Heart right ventricle (tissue), 16 donors: ENCODE measurements at regions not wholly inside any gene's neighbourhood (a gene's known extent, or its start where the extent isn't known, plus 50 kb on each side); places are given as distances from the start of the nearest gene placed in this dataset.

Experiments used
- ATAC-seq, 8 donors: fragments of 200-7000 bp; cut with Tn5 transposase; one replicate each; pipeline ENCODE4 v1.9.1; 2020; ENCODE audit warnings: mild to moderate bottlenecking in 8 of 8, moderate library complexity in 8 of 8, moderate number of reproducible peaks in 1 of 8
- DNase-seq, 2 donors: peaks; one replicate each; pipeline ENCODE4 v3.0.0-alpha.2; 2020
- H3K27ac ChIP-seq, 10 donors: fragments of 200-600 bp; sonication (generic) in 2 of 10; one replicate each; pipeline versions ENCODE4 v1.5.0 to v1.8.0; 2020 to 2022; ENCODE audit warnings: mild to moderate bottlenecking in 3 of 10
- H3K27me3 ChIP-seq, 7 donors: fragments of 200-600 bp; one replicate each; pipeline ENCODE4 v1.8.0; 2021 to 2022; ENCODE audit warnings: mild to moderate bottlenecking in 2 of 7
- H3K36me3 ChIP-seq, 9 donors: fragments of 200-600 bp; sonication (generic) in 1 of 9; one replicate each; pipeline versions ENCODE4 v1.5.0 to v1.8.0; 2020 to 2022; ENCODE audit warnings: mild to moderate bottlenecking in 2 of 9
- H3K4me1 ChIP-seq, 9 donors: fragments of 200-600 bp; sonication (generic) in 1 of 9; one replicate each; pipeline versions ENCODE4 v1.5.0 to v1.8.0; 2020 to 2022; ENCODE audit warnings: mild to moderate bottlenecking in 4 of 9
- H3K4me3 ChIP-seq, 10 donors: fragments of 200-600 bp; sonication (generic) in 2 of 10; one replicate each; pipeline versions ENCODE4 v1.5.0 to v1.8.0; 2020 to 2022; ENCODE audit warnings: mild to moderate bottlenecking in 7 of 10, moderate library complexity in 2 of 10
- H3K9me3 ChIP-seq, 11 donors: fragments of 200-600 bp in 10 of 11; sonication (generic) in 2 of 11; one replicate each; pipeline versions ENCODE4 v1.5.0 to v1.8.0; 2013 to 2022; ENCODE audit warnings: mild to moderate bottlenecking in 2 of 11, control low read depth in 1 of 11, moderate library complexity in 1 of 11
- WGBS, 2 donors: extraction: QIAGEN DNeasy Blood & Tissue Kit; methylation state at CpG; one replicate each; pipeline ENCODE4 v1.1.7; 2013; ENCODE audit warnings: inconsistent platforms in 1 of 2; 5-methylcytosine and 5-hydroxymethylcytosine counted together
- intact Hi-C, 10 donors: fragments of 100-400 bp; cut with DNase I; formaldehyde crosslinking; loops; one replicate each; pipeline versions ENCODE4 v1.11.1 to v1.14.2; 2022
- TF ChIP-seq, protein P1 (sequence below), 9 donors: fragments of 200-600 bp; sonication (generic) in 2 of 9; IDR thresholded peaks; one replicate each; pipeline versions ENCODE4 v1.5.0 to v1.8.0; 2021 to 2022; ENCODE audit warnings: antibody characterized with exemption in 9 of 9, mild to moderate bottlenecking in 5 of 9, moderate library complexity in 1 of 9
- donor health status: Arrhythmogenic right ventricular cardiomyopathy.
- donor health status: ischemic (EF 13 %, LVEDD 7.1; RV severe dilation, severe dysfunction).
- donor health status: healthy with polysubstance abuse.
- donor health status: DM: no; HTN: yes; CAD: no.
- donor health status: DM: no; HTN: no; CAD: no.
- donor health status: ischemic (EF 25% LVEDD 6.9; RV normal size, moderate dysfunction).
- donor health status: ischemic (EF 25% LVEDD 5.7; RV mildly dilated, moderate dysfunction).
- donor health status: healthy.
- donor health status: DM: yes; HTN: yes; CAD: no.
- donor health status: Ischemic cardiomyopathy.
- donor health status: ischemic (EF 35%, LVEDD 5.7; RV mildly dilated, moderate dysfunction).
- donor health status: nonischemic (EF 11% LVEDD 7.7; RV severe dilation, severe dysfunction).
- donor health status: DM: yes; HTN: yes; CAD: no.
- donor health status: PGD.
- donor health status: ischemic (EF 29% LVEDD 5.4; RV normal size, mild dysfunction).
- donor health status: nonischemic (EF 23%, LVEDD 6.1; RV moderate dilation, normal function).

DNA sequence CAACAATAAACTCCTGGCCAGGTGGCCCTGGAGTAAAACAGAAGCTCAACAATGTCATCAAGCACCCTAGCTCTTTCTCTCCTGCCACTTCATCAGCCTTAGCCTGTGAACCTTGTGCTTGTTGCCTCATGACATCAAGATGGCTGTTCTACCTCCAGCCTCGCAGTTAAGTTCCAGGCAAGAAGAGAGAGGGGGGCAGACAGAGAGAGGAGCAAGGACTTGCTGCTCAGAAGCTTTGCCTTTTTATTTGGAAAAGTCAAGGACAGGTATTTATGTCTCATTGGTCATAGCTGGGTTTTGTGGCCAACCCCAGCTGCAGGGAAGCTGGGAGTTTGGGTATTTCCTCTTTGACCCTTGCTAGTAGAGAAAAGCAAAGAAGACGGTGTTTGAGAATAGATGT is 60.3 kb upstream of the GADD45A start:
- 94 to 96% methylated on average over 2 of the region's 2 CpGs for WGBS, 2 donors
- no peak for DNase-seq
- no peaks in the 10 kb centered on the region for H3K27me3 ChIP-seq
- peaks cover 0 to 9% (median 0%) of the 10 kb centered on the region in 11 donors for H3K9me3 ChIP-seq
- H3K4me1 ChIP-seq = peaks cover 0 to 14% (median 6%) of the 10 kb centered on the region in 9 donors
- intact Hi-C loops = no loop called here
- no peak for ATAC-seq
- no peak overlapping the region for H3K4me3 ChIP-seq
- no peak overlapping the region for H3K27ac ChIP-seq
- TF ChIP-seq, protein P1, sequence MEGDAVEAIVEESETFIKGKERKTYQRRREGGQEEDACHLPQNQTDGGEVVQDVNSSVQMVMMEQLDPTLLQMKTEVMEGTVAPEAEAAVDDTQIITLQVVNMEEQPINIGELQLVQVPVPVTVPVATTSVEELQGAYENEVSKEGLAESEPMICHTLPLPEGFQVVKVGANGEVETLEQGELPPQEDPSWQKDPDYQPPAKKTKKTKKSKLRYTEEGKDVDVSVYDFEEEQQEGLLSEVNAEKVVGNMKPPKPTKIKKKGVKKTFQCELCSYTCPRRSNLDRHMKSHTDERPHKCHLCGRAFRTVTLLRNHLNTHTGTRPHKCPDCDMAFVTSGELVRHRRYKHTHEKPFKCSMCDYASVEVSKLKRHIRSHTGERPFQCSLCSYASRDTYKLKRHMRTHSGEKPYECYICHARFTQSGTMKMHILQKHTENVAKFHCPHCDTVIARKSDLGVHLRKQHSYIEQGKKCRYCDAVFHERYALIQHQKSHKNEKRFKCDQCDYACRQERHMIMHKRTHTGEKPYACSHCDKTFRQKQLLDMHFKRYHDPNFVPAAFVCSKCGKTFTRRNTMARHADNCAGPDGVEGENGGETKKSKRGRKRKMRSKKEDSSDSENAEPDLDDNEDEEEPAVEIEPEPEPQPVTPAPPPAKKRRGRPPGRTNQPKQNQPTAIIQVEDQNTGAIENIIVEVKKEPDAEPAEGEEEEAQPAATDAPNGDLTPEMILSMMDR (IDR thresholded peaks at IDR 0.05) = no peak
- no peaks in the 10 kb centered on the region for H3K36me3 ChIP-seq

DNA sequence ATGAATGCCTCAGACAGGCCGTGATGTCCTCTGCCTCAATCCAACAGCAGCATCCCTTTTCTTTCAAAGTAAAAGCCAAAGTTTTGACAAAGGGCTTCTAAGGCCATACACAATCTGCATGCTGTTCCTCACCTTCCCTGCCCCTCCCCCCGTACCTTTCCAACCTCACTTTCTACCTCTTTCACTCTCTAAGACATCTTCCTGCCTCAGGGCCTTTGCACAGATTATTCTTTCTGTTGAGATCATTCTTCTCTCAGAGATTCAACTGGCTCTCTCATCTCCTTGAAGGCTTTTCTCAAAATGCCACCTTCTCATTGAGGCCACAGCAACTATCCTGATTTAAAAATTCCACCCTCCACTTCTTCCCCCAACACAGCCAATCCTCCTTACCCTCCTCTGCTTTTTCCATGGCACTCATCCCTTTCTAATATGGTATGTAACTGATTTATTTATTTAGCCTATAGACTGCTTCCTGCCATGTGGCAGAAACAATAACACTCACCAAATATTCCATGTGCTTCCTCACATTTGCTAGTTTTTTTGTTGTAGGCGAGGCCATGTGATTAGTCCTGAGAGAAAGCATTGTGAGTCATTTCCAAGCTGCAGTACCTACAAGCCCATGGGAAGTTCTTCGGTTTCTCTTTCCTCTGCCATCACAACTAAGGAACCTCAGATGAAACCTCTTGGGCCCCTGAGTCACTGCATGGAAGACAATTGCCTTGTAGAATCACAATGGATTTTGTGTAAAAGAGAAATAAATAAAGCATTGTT is 58.7 kb upstream of the GADD45A start:
- Histone ChIP-seq H3K9me3 (peaks cover 0 to 9% (median 0%) of the 10 kb centered on the region in 11 donors), H3K36me3 (no peaks in the 10 kb centered on the region), H3K27ac (no peak overlapping the region), H3K4me3 (no peak overlapping the region), H3K4me1 (peaks cover 0 to 17% (median 10%) of the 10 kb centered on the region in 9 donors), H3K27me3 (no peaks in the 10 kb centered on the region)
- intact Hi-C loops = no loop called here
- 83 to 85% methylated on average over 4 of the region's 4 CpGs for WGBS, 2 donors
- DNase-seq = no peak
- TF ChIP-seq, protein P1 (IDR thresholded peaks at IDR 0.05) = no peak
- peak in 2 of 8 donors; percentile 29 to 52 for ATAC-seq

DNA sequence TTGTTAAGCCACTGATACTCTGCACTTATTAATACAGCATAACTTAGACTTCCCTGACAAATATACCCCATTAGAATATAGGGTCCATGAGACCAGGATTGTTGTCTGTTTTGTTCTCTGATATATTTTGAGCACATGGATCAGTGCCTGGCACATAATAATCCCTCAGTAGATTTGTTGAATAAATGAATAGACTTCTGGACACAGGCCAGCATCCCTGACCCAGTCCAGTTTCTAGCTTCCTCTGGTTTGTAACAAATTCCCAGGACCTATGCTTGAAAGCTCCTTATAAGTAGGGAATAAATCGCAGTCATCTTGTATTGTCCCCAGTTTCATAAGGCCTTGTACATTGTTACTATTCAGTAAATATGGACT is 58.2 kb upstream of the GADD45A start:
- ATAC-seq (peak in 1 of 8 donors; percentile 11), DNase-seq (no peak)
- Histone ChIP-seq H3K4me1 (peaks cover 0 to 17% (median 10%) of the 10 kb centered on the region in 9 donors), H3K9me3 (peaks cover 0 to 9% (median 0%) of the 10 kb centered on the region in 11 donors), H3K36me3 (no peaks in the 10 kb centered on the region), H3K27ac (peak overlapping the region in 1 of 10 donors; percentile 56), H3K27me3 (no peaks in the 10 kb centered on the region), H3K4me3 (no peak overlapping the region)
- intact Hi-C loops = no loop called here
- TF ChIP-seq, protein P1 (IDR thresholded peaks at IDR 0.05) = no peak
- 84 to 90% methylated on average over 1 of the region's 1 CpG for WGBS, 2 donors

DNA sequence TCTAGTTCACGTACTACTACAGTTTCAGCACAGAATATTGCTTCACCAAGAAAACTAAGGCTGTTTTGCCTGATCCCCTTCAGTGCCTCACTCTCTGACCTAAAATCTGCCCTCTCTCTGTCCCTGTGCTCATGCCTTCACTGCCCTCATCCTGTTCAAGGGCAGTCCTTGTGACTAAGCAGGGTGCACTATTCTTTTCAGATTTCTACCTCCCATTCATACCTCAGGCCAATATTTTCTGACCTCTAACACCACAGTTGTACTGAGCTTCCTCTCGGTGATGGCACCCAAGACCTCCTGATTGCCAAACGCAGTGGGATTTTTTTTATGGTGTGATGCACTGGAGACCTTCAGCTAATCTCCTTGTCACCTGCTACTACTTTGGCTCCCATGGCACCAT is 57.7 kb upstream of the GADD45A start:
- H3K36me3 ChIP-seq = no peaks in the 10 kb centered on the region
- intact Hi-C loops = no loop called here
- H3K27ac ChIP-seq = peak overlapping the region in 1 of 10 donors; percentile 56
- WGBS, 2 donors = 90 to 97% methylated on average over 3 of the region's 3 CpGs
- H3K27me3 ChIP-seq = no peaks in the 10 kb centered on the region
- peaks cover 0 to 17% (median 10%) of the 10 kb centered on the region in 9 donors for H3K4me1 ChIP-seq
- TF ChIP-seq, protein P1 (IDR thresholded peaks at IDR 0.05) = no peak
- H3K9me3 ChIP-seq = peaks cover 0 to 9% (median 0%) of the 10 kb centered on the region in 11 donors
- ATAC-seq = no peak
- DNase-seq = no peak
- no peak overlapping the region for H3K4me3 ChIP-seq
